ENCODE measurements at regions not wholly inside any gene's neighbourhood (a gene's known extent, or its start where the extent isn't known, plus 50 kb on each side); places are given as distances from the start of the nearest gene placed in this dataset.

DNA sequence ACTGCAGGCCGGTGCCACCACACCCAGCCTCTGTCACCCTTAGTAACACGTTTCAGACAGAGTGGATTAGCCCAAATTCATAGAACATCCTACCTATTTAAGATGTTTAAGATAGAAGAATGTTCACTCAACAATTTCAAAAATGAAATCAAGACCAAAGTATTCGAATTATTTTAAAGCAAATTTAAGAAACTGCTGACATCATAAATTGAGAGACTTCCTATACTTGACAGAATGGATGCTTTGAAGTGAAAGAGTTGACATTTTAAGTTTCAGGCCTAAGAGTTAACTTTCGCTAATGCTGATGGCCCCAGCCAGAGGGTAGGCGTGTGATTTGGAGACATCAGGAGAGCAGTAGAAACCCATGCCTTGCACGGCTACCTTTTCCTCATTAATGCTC, 271.9 kb downstream of the SS18 start:
- Histone ChIP-seq H3K79me2 (ENCODE audit: control insufficient read depth, insufficient read depth, low read length) (no peaks in the 10 kb centered on the region), H3K4me3 (ENCODE audit: control extremely low read depth in 1 of 5, extremely low read depth in 1 of 5, insufficient read depth in 1 of 5, low read depth in 2 of 5, low read length in 4 of 5) (no peak overlapping the region), H3K9ac (ENCODE audit: low read length) (no peak overlapping the region), H3K9me3 (ENCODE audit: control extremely low read depth in 1 of 3, control insufficient read depth in 2 of 3, insufficient read depth in 1 of 3, low read length in 2 of 3) (no peaks in the 10 kb centered on the region), H3K27ac (ENCODE audit: low read length in 2 of 2) (no peak overlapping the region), H3K4me1 (ENCODE audit: control insufficient read depth in 2 of 2, insufficient read depth in 2 of 2, low read length in 2 of 2) (no peaks in the 10 kb centered on the region), H3K27me3 (replicated peaks in 1 of 4; ENCODE audit: control extremely low read depth in 1 of 4, control insufficient read depth in 3 of 4, insufficient read depth in 4 of 4, low read length in 3 of 4) (no peaks in the 10 kb centered on the region), H3K4me2 (replicated peaks; ENCODE audit: low read depth, low read length, poor library complexity, severe bottlenecking) (no peak overlapping the region), H4K20me1 (ENCODE audit: control insufficient read depth, insufficient read depth, low read length, poor library complexity, severe bottlenecking) (no peaks in the 10 kb centered on the region), H3K36me3 (replicated peaks in 1 of 2; ENCODE audit: control extremely low read depth in 1 of 2, control insufficient read depth in 1 of 2, extremely low read depth in 1 of 2, insufficient read depth in 2 of 2, low read length in 1 of 2) (no peaks in the 10 kb centered on the region), H2AFZ (ENCODE audit: insufficient read depth, low read depth, low read length, poor library complexity, severe bottlenecking) (no peak overlapping the region)
- intact Hi-C loops (cut with micrococcal nuclease), result no loop called here
- Mint-ChIP-seq H3K27me3 (peaks cover 8% of the 10 kb centered on the region), H3K4me3 (no peak overlapping the region), H3K27ac (no peak overlapping the region), H3K4me1 (peaks cover 3% of the 10 kb centered on the region), H3K9me3 (ENCODE audit: insufficient read depth) (no peaks in the 10 kb centered on the region)
- TF ChIP-seq EZH2 (IDR thresholded peaks at IDR 0.05; ENCODE audit: borderline replicate concordance, insufficient read depth, low read depth, low read length, poor library complexity, severe bottlenecking), result no peak
- TF ChIP-seq, protein P1, sequence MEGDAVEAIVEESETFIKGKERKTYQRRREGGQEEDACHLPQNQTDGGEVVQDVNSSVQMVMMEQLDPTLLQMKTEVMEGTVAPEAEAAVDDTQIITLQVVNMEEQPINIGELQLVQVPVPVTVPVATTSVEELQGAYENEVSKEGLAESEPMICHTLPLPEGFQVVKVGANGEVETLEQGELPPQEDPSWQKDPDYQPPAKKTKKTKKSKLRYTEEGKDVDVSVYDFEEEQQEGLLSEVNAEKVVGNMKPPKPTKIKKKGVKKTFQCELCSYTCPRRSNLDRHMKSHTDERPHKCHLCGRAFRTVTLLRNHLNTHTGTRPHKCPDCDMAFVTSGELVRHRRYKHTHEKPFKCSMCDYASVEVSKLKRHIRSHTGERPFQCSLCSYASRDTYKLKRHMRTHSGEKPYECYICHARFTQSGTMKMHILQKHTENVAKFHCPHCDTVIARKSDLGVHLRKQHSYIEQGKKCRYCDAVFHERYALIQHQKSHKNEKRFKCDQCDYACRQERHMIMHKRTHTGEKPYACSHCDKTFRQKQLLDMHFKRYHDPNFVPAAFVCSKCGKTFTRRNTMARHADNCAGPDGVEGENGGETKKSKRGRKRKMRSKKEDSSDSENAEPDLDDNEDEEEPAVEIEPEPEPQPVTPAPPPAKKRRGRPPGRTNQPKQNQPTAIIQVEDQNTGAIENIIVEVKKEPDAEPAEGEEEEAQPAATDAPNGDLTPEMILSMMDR (IDR thresholded peaks at IDR 0.05), result no peak
- CTCF ChIA-PET, result no interaction called here
- POLR2A ChIA-PET, result no interaction called here
- 100% methylated on average over 1 of the region's 6 CpGs for WGBS (ENCODE audit: insufficient coverage)
- no peak for ATAC-seq (ENCODE audit: low read depth)
- DNase-seq, result no peak

DNA sequence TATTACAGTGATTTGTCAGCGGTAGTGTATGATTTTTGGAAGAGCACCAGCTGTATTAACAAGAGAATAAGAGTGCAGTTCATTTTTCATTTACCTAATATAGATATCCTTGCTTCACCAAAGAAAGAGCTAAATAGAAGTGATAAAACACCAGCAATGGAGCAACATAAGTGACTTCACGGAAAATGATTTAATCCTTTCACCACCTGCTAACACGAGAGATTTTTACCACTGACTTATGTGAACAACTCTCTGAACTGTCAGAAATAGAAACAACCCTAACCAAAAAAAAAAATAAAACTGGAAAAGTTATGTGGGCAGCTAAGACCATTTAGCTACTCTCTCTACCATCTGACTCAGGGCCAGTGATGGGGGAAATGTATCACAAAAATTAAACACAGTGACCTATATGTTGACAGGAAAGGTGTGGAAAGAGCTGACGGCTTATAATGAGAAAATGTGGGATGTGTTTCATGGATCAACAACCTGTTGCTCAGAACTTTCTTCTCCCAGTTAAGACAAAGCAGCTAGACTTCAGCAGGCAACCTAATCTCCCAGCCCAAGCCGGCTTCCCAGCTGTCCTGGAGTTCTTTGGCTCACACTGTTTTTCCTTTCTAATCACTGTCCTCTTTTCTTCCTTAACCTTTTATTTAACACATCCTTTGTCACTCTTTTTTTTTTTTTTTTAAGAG, 272.7 kb downstream of the SS18 start:
- ATAC-seq (ENCODE audit: low read depth) (no peak), DNase-seq (no peak)
- no peak overlapping the region for H3K27ac Mint-ChIP-seq
- no peak for TF ChIP-seq EZH2 (IDR thresholded peaks at IDR 0.05; ENCODE audit: borderline replicate concordance, insufficient read depth, low read depth, low read length, poor library complexity, severe bottlenecking)
- TF ChIP-seq, protein P1 (IDR thresholded peaks at IDR 0.05), result no peak
- Histone ChIP-seq H2AFZ (ENCODE audit: insufficient read depth, low read depth, low read length, poor library complexity, severe bottlenecking) (no peak overlapping the region), H3K27me3 (replicated peaks in 1 of 4; ENCODE audit: control extremely low read depth in 1 of 4, control insufficient read depth in 3 of 4, insufficient read depth in 4 of 4, low read length in 3 of 4) (no peaks in the 10 kb centered on the region), H3K36me3 (replicated peaks in 1 of 2; ENCODE audit: control extremely low read depth in 1 of 2, control insufficient read depth in 1 of 2, extremely low read depth in 1 of 2, insufficient read depth in 2 of 2, low read length in 1 of 2) (no peaks in the 10 kb centered on the region), H3K79me2 (ENCODE audit: control insufficient read depth, insufficient read depth, low read length) (no peaks in the 10 kb centered on the region), H3K4me1 (ENCODE audit: control insufficient read depth in 2 of 2, insufficient read depth in 2 of 2, low read length in 2 of 2) (no peaks in the 10 kb centered on the region), H3K9me3 (ENCODE audit: control extremely low read depth in 1 of 3, control insufficient read depth in 2 of 3, insufficient read depth in 1 of 3, low read length in 2 of 3) (no peaks in the 10 kb centered on the region), H3K9ac (ENCODE audit: low read length) (no peak overlapping the region), H3K27ac (ENCODE audit: low read length in 2 of 2) (no peak overlapping the region), H3K4me2 (replicated peaks; ENCODE audit: low read depth, low read length, poor library complexity, severe bottlenecking) (no peak overlapping the region), H3K4me3 (ENCODE audit: control extremely low read depth in 1 of 5, extremely low read depth in 1 of 5, insufficient read depth in 1 of 5, low read depth in 2 of 5, low read length in 4 of 5) (no peak overlapping the region), H4K20me1 (ENCODE audit: control insufficient read depth, insufficient read depth, low read length, poor library complexity, severe bottlenecking) (no peaks in the 10 kb centered on the region)
- H3K27me3 Mint-ChIP-seq, result peaks cover 8% of the 10 kb centered on the region
- no peak overlapping the region for H3K4me3 Mint-ChIP-seq
- no peaks in the 10 kb centered on the region for H3K9me3 Mint-ChIP-seq (ENCODE audit: insufficient read depth)
- ChIA-PET POLR2A (no interaction called here), CTCF (interaction anchor here (0.7 kb wide), 1 partner anchor 350 kb away, joined by 3 read pairs; no protein-coding TSS in a partner anchor)
- intact Hi-C loops (cut with micrococcal nuclease), result no loop called here
- WGBS (ENCODE audit: insufficient coverage), result 83% methylated on average over 1 of the region's 5 CpGs
- peaks cover 3% of the 10 kb centered on the region for H3K4me1 Mint-ChIP-seq

Measured in B cell (primary cell).